Parathyroid adenoma (tissue), 2 donors: ENCODE measurements at regions not wholly inside any gene's neighbourhood (a gene's known extent, or its start where the extent isn't known, plus 50 kb on each side); places are given as distances from the start of the nearest gene placed in this dataset.
A peak's percentile ranks its signal among the peaks of the same experiment; 100 is the strongest.
"Not testable (repeated sequence)": the region's sequence is repeated elsewhere in the genome, so short reads cannot be mapped to it uniquely, and the experiment has no call there.

ENCODE experiments used
- H2AFZ ChIP-seq: fragments of 300-600 bp; sonication (generic); one replicate; pipeline ENCODE4 v1.7.0; 2017; ENCODE audit warnings: antibody characterized with exemption, mild to moderate bottlenecking
- H3K27ac ChIP-seq: fragments of 300-600 bp; sonication (generic); one replicate; pipeline ENCODE4 v1.7.0; 2017
- H3K27me3 ChIP-seq: fragments of 300-600 bp; sonication (generic); one replicate; pipeline ENCODE4 v1.7.0; 2017; ENCODE audit warnings: low read length; ENCODE audit not compliant: control insufficient read depth, insufficient read depth
- H3K36me3 ChIP-seq: fragments of 300-600 bp; sonication (generic); one replicate; pipeline ENCODE4 v1.7.0; 2017; ENCODE audit warnings: low read length; ENCODE audit not compliant: control insufficient read depth, insufficient read depth
- H3K4me1 ChIP-seq: fragments of 300-600 bp; sonication (generic); one replicate; pipeline ENCODE4 v1.7.0; 2017; ENCODE audit warnings: control low read depth
- H3K4me2 ChIP-seq: fragments of 300-600 bp; sonication (generic); one replicate; pipeline ENCODE4 v1.7.0; 2017; ENCODE audit warnings: low read length
- H3K4me3 ChIP-seq: fragments of 300-600 bp; sonication (generic); one replicate; pipeline ENCODE4 v1.7.0; 2017; ENCODE audit warnings: low read depth, low read length
- H3K79me2 ChIP-seq: fragments of 300-600 bp; sonication (generic); one replicate; pipeline ENCODE4 v1.7.0; 2017; ENCODE audit warnings: control low read depth
- H3K9ac ChIP-seq: fragments of 300-600 bp; sonication (generic); one replicate; pipeline ENCODE4 v1.7.0; 2017; ENCODE audit warnings: mild to moderate bottlenecking
- H3K9me3 ChIP-seq: fragments of 300-600 bp; sonication (generic); one replicate; pipeline ENCODE4 v1.7.0; 2017; ENCODE audit warnings: low read length; ENCODE audit not compliant: control insufficient read depth
- TF ChIP-seq, protein P1 (sequence below): fragments of 300-600 bp; sonication (generic); IDR thresholded peaks from one replicate; pipeline ENCODE4 v1.7.0; 2017; ENCODE audit warnings: antibody characterized with exemption, mild to moderate bottlenecking
- donor health status: primary hyperparathyroidism.

DNA sequence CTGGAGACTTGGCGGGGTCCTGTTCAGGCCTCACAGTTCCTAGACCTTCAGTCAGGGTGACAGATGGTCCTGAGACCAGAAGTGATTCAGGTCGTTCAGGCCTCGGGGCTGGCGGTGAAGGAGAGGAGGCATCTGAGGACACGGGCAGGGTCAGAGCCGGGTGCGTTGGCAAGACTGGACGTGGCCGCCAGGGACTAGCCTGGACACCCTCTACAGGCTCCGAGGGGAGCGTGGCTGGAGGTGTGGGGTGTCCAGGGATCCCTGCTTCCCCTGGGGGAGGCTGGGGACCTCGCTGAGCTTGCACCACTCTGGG is 64.0 kb upstream of the TARDBP start:
- no peaks in the 10 kb centered on the region for H3K9me3 ChIP-seq
- no peak overlapping the region for H3K27ac ChIP-seq
- H3K9ac ChIP-seq = no peak overlapping the region
- no peaks in the 10 kb centered on the region for H3K27me3 ChIP-seq
- no peak overlapping the region for H3K4me3 ChIP-seq
- peaks cover 4% of the 10 kb centered on the region for H3K4me1 ChIP-seq
- H3K4me2 ChIP-seq = no peak overlapping the region
- TF ChIP-seq, protein P1, sequence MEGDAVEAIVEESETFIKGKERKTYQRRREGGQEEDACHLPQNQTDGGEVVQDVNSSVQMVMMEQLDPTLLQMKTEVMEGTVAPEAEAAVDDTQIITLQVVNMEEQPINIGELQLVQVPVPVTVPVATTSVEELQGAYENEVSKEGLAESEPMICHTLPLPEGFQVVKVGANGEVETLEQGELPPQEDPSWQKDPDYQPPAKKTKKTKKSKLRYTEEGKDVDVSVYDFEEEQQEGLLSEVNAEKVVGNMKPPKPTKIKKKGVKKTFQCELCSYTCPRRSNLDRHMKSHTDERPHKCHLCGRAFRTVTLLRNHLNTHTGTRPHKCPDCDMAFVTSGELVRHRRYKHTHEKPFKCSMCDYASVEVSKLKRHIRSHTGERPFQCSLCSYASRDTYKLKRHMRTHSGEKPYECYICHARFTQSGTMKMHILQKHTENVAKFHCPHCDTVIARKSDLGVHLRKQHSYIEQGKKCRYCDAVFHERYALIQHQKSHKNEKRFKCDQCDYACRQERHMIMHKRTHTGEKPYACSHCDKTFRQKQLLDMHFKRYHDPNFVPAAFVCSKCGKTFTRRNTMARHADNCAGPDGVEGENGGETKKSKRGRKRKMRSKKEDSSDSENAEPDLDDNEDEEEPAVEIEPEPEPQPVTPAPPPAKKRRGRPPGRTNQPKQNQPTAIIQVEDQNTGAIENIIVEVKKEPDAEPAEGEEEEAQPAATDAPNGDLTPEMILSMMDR = no peak
- no peaks in the 10 kb centered on the region for H3K36me3 ChIP-seq
- H2AFZ ChIP-seq = no peak overlapping the region
- H3K79me2 ChIP-seq = no peaks in the 10 kb centered on the region

DNA sequence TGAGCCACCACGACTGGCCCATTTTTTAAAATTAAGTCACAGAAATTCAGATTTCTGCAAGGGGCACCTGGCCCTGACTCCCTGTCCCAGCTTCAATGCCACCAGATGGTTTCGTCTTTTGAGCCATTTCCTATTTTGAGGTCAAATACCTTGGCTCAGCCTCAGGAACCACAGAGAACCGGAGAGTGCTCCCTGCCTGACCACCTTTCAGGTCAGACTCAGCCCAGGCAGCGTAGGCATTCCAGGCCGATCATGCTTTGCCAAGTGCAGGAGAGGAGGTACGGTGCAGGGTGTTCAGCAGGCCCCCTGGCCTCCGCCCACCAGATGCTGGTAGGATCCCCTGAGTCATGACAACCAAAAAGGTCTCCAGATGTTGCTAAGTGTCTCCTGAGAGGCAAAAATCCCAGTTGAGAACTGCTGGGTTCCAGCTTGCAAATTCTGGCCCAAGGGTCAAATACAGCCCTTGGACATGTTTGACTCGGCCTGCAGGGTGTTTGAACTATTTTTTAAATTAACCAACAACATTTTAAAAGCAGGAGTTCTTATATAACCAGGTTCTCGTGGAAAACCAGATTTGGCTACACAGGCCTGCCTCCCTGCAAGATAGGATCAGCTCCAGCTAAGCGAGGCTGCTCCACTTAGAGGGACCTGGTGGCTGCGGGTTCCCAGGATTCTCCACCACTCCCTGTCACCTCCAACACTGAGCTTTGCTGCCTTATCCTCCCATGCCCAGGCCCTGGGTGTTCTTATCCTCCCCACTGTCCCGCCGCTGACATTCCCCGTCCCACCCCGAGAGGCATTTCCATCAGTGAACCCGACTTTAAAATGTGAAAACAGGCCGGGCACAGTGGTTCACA is 61.9 kb upstream of the TARDBP start:
- Histone ChIP-seq H3K9ac (no peak overlapping the region), H3K79me2 (no peaks in the 10 kb centered on the region), H3K4me3 (no peak overlapping the region)

DNA sequence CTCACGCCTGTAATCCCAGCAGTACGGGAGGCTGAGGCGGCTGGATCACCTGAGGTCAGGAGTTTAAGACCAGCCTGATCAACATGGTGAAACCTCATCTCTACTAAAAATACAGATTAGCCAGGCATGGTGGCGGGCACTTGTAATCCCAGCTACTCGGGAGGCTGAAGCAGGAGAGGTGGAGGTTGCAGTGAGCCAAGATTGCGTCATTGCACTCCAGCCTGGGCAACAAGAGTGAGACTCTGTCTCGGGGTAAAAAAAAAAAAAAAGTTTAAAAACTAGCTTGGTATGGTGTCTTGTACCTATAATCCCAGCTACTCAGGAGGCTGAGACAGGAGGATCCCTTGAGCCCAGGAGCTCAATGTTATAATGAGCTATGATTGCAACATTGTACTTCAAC is 61.2 kb upstream of the TARDBP start:
- not testable (repeated sequence) for H3K9me3 ChIP-seq, H3K27me3 ChIP-seq, H3K27ac ChIP-seq, H3K4me3 ChIP-seq, H3K79me2 ChIP-seq, H3K4me1 ChIP-seq, H2AFZ ChIP-seq, H3K36me3 ChIP-seq, H3K4me2 ChIP-seq, H3K9ac ChIP-seq

More for the DNA sequence above, 61.9 kb upstream of the TARDBP start:
- Histone ChIP-seq H2AFZ (peak overlapping the region; percentile 28), H3K4me2 (no peak overlapping the region), H3K4me1 (peaks cover 4% of the 10 kb centered on the region), H3K27ac (peak overlapping the region; percentile 42), H3K36me3 (no peaks in the 10 kb centered on the region), H3K9me3 (no peaks in the 10 kb centered on the region), H3K27me3 (no peaks in the 10 kb centered on the region)
- TF ChIP-seq, protein P1 = no peak

DNA sequence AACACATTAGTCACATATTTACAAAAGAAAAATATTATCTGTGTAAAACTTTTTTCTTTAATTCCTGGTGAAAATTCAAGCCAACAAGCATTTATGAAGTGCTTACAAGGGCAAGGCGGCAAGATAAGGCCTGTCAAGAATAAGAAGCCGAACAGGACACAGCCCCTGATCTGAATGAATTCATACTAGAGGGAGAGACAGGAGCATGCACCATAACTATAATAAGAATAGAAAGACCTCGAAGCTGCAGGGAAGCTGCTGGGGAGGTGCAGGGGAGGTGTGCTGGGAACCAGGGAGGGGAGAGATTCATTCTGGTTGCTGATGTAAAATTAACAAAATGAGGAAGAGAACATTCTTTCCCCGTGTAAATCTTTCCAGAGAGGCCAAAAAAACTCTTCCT is 60.5 kb upstream of the TARDBP start:
- Histone ChIP-seq H2AFZ (no peak overlapping the region), H3K4me2 (no peak overlapping the region), H3K27ac (no peak overlapping the region), H3K4me1 (peaks cover 4% of the 10 kb centered on the region), H3K9ac (no peak overlapping the region), H3K9me3 (no peaks in the 10 kb centered on the region), H3K36me3 (no peaks in the 10 kb centered on the region), H3K4me3 (no peak overlapping the region), H3K27me3 (no peaks in the 10 kb centered on the region), H3K79me2 (no peaks in the 10 kb centered on the region)
- TF ChIP-seq, protein P1 = no peak

DNA sequence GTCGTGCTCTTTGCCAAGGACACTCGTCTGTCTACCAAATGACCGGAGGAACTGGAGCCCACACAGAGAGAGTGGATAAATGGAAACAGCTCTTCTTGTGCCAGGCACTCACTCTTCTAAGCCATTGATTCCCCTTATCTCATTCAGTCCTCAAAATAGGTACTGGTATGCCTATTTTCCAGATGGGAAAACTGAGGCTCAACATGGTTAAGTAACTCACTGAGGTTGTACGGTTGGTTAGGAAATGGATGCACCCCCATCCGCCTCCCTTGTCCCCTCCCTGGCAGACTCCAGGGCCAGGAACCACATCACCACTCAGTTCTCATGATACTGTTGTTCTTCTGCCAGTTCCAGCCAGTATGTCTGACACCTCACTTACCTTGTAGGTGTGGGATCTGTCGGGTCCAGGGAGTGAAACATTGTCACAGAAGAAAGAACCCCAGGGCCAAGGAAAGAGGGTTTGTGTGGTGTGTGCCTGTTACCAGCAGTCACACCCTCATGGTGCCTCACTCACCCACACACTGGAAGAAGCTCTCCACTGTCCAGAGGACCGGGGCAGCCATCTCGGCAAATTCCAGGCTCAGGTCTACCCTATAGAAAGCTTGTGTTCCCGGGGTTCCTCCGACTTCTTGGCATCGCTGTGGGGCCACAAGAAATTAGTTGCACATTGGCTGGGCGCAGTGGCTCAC is 58.8 kb upstream of the TARDBP start:
- Histone ChIP-seq H3K27ac (no peak overlapping the region), H3K4me3 (no peak overlapping the region), H3K9me3 (no peaks in the 10 kb centered on the region), H3K79me2 (no peaks in the 10 kb centered on the region), H2AFZ (no peak overlapping the region), H3K36me3 (no peaks in the 10 kb centered on the region), H3K9ac (no peak overlapping the region), H3K27me3 (no peaks in the 10 kb centered on the region), H3K4me2 (no peak overlapping the region), H3K4me1 (peaks cover 4% of the 10 kb centered on the region)
- TF ChIP-seq, protein P1 = no peak
